Prostate gland (tissue), 2 donors: ENCODE measurements at regions not wholly inside any gene's neighbourhood (a gene's known extent, or its start where the extent isn't known, plus 50 kb on each side); places are given as distances from the start of the nearest gene placed in this dataset.

ENCODE experiments used
- CTCF ChIP-seq, 4 experiments: fragments of 200-600 bp in 2 of 4; fragments of 450-650 bp in 2 of 4; sonication (generic) in 2 of 4; IDR thresholded peaks; 1 replicate in 3 of 4; 2 replicates in 1 of 4; pipeline ENCODE4 v1.5.1; 2016 to 2019; ENCODE audit warnings: antibody characterized with exemption in 4 of 4, mild to moderate bottlenecking in 2 of 4, moderate library complexity in 2 of 4
- POLR2A ChIP-seq: fragments of 450-650 bp; IDR thresholded peaks from one replicate; pipeline ENCODE4 v1.6.1; 2016; ENCODE audit warnings: antibody characterized with exemption, mild to moderate bottlenecking

GRCh38 chr5:165695796-165696195 lies 2190.4 kb downstream of the MAT2B start:
- TF ChIP-seq CTCF (IDR thresholded peaks at IDR 0.05) (no peak), POLR2A (no peak)
